Skeletal muscle tissue (tissue), 3 donors: ENCODE measurements at regions not wholly inside any gene's neighbourhood (a gene's known extent, or its start where the extent isn't known, plus 50 kb on each side); places are given as distances from the start of the nearest gene placed in this dataset.

Experiments
- H3K27ac ChIP-seq: one replicate; pipeline ENCODE4 v1.7.0; 2013; ENCODE audit warnings: mild to moderate bottlenecking, low read depth, low read length, inconsistent platforms
- H3K27me3 ChIP-seq, 3 donors: one replicate each; pipeline ENCODE4 v1.7.0; 2013; ENCODE audit warnings: low read length in 3 of 3; ENCODE audit not compliant: control insufficient read depth in 3 of 3, insufficient read depth in 3 of 3
- H3K36me3 ChIP-seq, 3 donors: one replicate each; pipeline ENCODE4 v1.7.0; 2013; ENCODE audit warnings: low read length in 3 of 3; ENCODE audit not compliant: control insufficient read depth in 3 of 3, insufficient read depth in 3 of 3
- H3K4me1 ChIP-seq, 3 donors: one replicate each; pipeline ENCODE4 v1.7.0; 2013; ENCODE audit warnings: low read length in 3 of 3, mild to moderate bottlenecking in 3 of 3; ENCODE audit not compliant: control insufficient read depth in 3 of 3, insufficient read depth in 3 of 3
- H3K4me3 ChIP-seq, 3 donors: one replicate each; pipeline ENCODE4 v1.7.0; 2013; ENCODE audit warnings: low read length in 3 of 3
- H3K9ac ChIP-seq, 3 donors: one replicate each; pipeline ENCODE4 v1.7.0; 2013; ENCODE audit warnings: low read length in 3 of 3, mild to moderate bottlenecking in 3 of 3, moderate library complexity in 2 of 3, low read depth in 1 of 3
- H3K9me3 ChIP-seq, 3 donors: one replicate each; pipeline ENCODE4 v1.7.0; 2013; ENCODE audit warnings: low read length in 3 of 3; ENCODE audit not compliant: control insufficient read depth in 3 of 3
- donor health status: Osteomylitis.

DNA sequence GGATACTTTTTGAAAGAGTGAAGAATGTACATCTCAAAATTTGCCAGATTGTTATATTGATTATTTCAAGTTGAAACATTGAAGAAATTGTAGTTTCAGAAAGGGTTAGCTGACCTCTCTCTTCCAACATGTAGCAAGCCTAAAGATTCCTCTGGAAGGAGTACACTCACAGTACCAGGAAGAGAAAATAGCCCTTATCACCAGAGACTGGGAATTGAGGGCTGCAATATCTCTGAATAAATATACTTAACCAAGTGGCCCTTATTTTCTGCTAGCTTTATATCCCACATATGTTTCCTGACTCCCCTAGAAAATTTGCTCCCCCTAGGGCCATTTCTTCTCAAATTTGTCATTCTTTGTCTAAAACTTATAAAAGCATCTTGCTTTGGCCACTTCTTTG is 332.2 kb downstream of the GASK1B start:
- Histone ChIP-seq H3K9ac (no peak overlapping the region), H3K4me1 (no peaks in the 10 kb centered on the region), H3K4me3 (no peak overlapping the region), H3K27ac (no peak overlapping the region), H3K27me3 (no peaks in the 10 kb centered on the region), H3K9me3 (no peaks in the 10 kb centered on the region), H3K36me3 (no peaks in the 10 kb centered on the region)

DNA sequence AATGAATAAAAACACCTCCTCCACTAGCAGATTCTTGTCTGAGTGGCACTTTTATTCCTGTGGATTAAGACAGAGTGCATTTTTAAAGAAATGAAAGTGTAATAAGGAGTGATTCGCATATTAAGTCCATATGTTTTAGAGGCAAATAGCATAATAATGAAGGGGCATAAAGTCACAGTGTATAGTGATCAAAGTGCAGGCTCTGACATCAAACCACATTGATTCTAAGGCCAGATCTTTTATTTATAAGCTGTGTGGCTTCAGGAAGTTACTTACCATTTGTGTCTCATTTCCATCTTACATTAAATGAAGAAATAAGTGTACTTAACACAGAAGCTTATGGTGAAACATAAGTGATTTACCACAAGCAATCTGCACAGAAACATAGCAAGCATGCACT is 332.8 kb downstream of the GASK1B start:
- Histone ChIP-seq H3K36me3 (no peaks in the 10 kb centered on the region), H3K9me3 (no peaks in the 10 kb centered on the region), H3K4me1 (no peaks in the 10 kb centered on the region), H3K9ac (no peak overlapping the region), H3K27ac (no peak overlapping the region), H3K27me3 (no peaks in the 10 kb centered on the region), H3K4me3 (no peak overlapping the region)

DNA sequence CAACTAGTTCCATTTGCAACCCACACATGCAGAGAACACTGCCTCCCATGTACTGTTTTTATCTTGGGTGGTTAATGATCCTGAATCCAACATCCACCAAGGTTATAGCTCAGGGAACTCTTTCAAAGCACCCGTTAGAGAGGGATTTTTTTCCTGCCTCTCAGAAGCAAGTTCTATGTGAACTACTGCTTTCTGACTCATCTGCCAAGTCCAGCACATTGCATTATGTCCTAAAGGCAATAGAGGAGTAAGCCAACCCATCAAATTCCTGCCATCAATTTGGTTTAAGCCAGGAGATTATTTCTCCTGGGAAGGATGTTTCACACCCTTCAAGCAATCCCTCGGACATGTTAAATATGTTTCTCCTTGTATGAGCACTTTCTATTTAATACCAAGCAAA is 334.5 kb downstream of the GASK1B start:
- Histone ChIP-seq H3K9me3 (no peaks in the 10 kb centered on the region), H3K4me1 (no peaks in the 10 kb centered on the region), H3K27ac (no peak overlapping the region), H3K9ac (no peak overlapping the region), H3K27me3 (no peaks in the 10 kb centered on the region), H3K4me3 (no peak overlapping the region), H3K36me3 (no peaks in the 10 kb centered on the region)

DNA sequence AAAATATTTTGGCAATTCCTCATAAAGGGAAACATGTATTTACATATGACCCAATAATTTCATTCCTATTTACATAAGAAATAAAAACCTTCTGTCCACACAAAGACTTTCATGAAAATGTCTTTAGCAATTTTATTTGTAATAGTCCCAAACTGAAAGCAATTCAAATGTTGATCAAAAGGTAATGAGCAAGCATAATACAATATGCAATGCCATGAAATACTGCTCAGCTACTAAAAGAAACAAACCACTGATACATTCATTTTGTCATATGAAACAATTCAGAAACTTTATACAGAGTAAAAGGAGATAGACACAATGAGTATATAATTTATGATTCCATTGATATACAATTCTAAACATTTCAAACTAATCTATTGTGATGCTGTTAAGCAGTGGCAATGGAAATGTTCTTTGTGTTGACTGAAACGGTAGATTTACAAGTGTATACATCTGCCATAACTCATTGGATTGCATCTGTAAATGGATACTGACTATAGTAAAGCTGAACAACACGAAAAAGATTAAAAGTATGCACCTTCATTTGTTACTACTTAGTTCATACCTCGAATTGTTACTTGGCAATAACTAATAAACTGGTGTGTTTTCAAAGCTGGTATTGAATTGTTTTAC is 335.6 kb downstream of the GASK1B start:
- Histone ChIP-seq H3K9ac (no peak overlapping the region), H3K27me3 (no peaks in the 10 kb centered on the region), H3K36me3 (no peaks in the 10 kb centered on the region), H3K9me3 (no peaks in the 10 kb centered on the region), H3K27ac (no peak overlapping the region), H3K4me1 (no peaks in the 10 kb centered on the region), H3K4me3 (no peak overlapping the region)

DNA sequence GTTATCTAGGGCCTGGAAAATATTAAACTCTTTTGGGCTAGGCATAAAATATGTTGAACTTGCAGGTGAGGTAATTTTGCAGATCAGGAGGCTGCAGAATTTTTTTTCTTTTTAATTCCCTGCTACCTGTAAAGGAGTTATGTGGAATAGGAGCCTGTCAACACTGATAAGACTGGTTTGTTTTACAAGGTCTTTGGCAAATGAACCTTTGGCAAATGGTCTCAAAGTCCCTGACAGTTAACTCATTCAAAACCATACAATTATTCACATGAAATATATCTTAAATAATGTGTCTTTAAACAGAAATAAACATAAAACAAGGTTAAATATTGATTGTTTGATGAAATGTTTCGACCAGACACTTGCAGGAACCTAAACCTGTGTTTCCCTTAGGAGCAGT is 340.2 kb downstream of the GASK1B start:
- Histone ChIP-seq H3K9ac (no peak overlapping the region), H3K27me3 (no peaks in the 10 kb centered on the region), H3K4me3 (no peak overlapping the region), H3K27ac (no peak overlapping the region), H3K9me3 (no peaks in the 10 kb centered on the region), H3K36me3 (no peaks in the 10 kb centered on the region), H3K4me1 (no peaks in the 10 kb centered on the region)

DNA sequence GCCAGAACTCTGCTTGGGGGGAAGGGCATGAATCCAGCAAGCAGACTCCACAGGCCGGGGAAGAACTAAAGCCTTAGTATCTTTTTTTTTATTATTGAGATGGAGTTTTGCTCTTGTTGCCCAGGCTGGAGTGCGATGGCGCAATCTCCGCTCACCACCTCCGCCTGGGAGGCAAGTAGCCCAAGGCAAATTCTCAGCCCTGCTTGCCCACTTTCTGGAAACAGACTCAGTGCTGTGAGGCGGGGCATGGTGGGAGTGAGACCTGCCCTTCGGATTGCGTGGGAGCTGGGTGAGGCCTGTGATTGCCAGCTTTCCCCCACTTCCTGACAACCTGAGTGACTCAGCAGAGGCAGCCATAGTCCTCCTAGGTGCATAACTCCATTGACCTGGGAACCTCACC is 348.8 kb downstream of the GASK1B start:
- no peak overlapping the region for H3K4me3 ChIP-seq
- H3K4me1 ChIP-seq: no peaks in the 10 kb centered on the region
- no peaks in the 10 kb centered on the region for H3K36me3 ChIP-seq
- H3K9ac ChIP-seq: no peak overlapping the region
- H3K27ac ChIP-seq: no peak overlapping the region
- no peaks in the 10 kb centered on the region for H3K9me3 ChIP-seq
- H3K27me3 ChIP-seq: no peaks in the 10 kb centered on the region

DNA sequence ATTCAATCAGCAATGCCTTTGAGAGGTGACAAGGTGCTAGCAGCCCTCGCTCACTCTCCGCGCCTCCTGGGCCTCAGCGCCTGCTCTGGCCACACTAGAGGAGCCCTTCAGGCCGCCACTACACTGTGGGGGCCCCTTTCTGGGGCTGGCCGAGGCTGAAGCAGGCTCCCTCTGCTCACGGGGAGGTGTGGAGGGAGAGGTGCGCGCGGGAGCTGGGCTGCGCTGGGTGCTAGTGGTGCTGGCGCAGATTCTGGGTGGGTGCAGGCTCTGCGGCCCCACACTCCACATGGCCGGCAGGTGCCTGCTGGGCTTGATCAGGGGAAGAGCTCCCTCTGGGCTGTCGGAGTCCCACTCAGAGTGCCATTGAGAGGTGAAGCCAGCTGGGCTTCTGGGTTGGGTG is 351.0 kb downstream of the GASK1B start:
- Histone ChIP-seq H3K4me1 (no peaks in the 10 kb centered on the region), H3K9me3 (no peaks in the 10 kb centered on the region), H3K9ac (no peak overlapping the region), H3K27me3 (no peaks in the 10 kb centered on the region), H3K27ac (no peak overlapping the region), H3K4me3 (no peak overlapping the region), H3K36me3 (no peaks in the 10 kb centered on the region)

DNA sequence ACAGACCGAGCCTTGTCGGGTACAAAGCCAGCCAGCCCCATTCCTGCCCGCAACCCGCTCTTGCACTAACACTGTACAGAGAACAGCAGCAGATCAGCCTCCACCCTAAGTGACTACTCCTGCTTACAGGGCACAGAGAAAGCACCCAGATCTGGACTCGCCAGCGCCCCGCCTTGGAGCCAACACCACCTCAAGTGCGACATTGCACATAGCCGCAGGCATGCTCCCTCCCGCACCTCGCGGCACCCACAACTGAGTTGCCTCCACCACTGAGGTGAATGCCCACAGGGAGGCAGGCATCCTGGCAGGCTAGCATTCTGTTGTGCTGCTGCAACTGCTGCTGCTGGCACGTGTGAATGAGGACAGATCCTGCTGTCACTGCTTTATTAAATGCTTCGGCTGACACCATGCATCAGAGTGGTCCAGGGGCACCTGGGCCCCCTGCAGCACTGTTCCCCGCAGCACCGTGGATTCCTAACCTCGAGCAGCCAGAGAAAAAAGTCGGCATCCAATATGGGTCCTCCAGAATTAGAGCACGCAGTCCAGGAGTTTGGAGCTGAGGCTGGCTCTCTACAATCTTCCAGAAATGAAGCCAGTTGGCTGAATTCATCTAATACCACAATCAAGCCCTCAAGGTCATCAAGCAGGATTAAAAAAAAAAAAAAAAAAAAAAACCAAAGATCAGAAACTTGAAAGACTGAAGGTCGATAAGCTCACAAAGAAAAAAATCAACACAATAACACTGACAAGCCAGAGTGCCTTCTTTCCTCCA is 352.9 kb downstream of the GASK1B start:
- Histone ChIP-seq H3K27me3 (no peaks in the 10 kb centered on the region), H3K4me1 (no peaks in the 10 kb centered on the region), H3K27ac (no peak overlapping the region), H3K36me3 (no peaks in the 10 kb centered on the region), H3K9ac (no peak overlapping the region), H3K9me3 (no peaks in the 10 kb centered on the region), H3K4me3 (no peak overlapping the region)

DNA sequence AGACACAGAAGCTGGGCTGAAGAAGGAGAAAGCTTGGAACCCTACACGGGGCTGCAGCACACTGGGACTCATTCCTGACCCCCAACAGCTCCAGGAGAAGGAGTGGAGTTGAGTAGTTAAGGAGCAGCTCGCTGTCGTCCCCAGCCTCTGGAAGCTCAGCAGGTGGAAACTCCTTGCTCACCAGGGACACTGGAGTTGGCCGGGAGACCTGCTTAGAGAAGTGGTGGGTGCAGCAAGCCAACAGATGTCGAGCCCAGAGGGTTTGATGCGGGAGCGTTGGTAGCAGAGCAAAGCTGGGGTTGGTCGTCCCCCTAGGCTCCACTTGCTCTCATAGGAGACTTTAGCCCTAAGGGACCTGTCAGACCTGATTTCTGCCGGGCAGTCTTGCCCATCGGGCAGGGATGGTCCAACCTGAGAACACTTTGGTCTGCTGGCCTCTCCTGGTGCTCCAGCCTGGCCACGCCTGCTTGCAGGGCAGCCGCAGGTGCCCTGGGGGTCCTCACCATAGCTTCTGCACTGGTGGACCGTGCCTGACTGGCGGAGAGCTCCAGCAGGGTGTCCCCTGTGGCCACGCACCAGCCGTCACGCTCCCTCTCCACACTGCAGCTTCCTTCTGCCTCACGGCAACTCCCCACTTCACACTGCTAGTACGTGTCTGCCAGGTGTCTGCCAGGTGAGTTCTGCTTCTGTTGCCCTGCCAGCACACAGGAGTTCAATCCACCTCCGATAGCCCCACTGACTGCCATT is 353.7 kb downstream of the GASK1B start:
- H3K4me1 ChIP-seq: no peaks in the 10 kb centered on the region
- no peak overlapping the region for H3K9ac ChIP-seq
- H3K27ac ChIP-seq: no peak overlapping the region
- no peaks in the 10 kb centered on the region for H3K36me3 ChIP-seq
- H3K4me3 ChIP-seq: no peak overlapping the region
- H3K9me3 ChIP-seq: no peaks in the 10 kb centered on the region
- no peaks in the 10 kb centered on the region for H3K27me3 ChIP-seq

DNA sequence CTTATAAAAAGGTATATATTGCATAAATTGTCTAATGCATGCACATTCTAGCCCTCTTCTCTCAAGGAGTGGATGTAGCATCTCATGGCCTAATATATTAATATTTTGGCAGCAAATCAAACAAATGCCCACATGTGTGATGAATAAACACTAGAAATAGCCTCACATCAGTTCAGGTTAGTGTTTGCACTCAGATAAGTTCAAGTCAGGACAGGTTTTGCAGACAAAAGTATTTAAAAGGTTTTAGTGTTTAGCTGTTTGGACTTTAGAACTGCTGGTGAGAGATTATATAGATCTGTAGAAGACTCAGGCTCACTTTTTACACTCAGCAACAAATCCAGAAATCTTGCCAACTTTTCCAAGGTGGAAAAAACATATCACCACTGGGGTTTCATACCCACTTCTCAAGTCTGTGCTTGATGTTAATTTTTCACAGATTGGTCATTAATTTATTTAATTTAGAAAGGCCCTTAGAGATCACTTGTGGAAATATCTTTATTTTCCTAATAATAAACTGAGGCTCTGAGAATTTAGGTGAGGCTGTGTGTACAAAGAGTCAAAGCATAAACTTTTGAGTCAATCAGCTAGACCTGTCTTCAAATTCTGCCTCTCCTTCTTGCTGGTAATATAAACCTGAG is 362.6 kb downstream of the GASK1B start:
- no peak overlapping the region for H3K9ac ChIP-seq
- peaks cover 0 to 2% (median 2%) of the 10 kb centered on the region in 3 donors for H3K9me3 ChIP-seq

More for the DNA sequence above, 362.6 kb downstream of the GASK1B start:
- Histone ChIP-seq H3K27ac (no peak overlapping the region), H3K27me3 (no peaks in the 10 kb centered on the region), H3K4me1 (no peaks in the 10 kb centered on the region), H3K4me3 (no peak overlapping the region), H3K36me3 (no peaks in the 10 kb centered on the region)
